GM12878 (cell line): ENCODE measurements at regions not wholly inside any gene's neighbourhood (a gene's known extent, or its start where the extent isn't known, plus 50 kb on each side); places are given as distances from the start of the nearest gene placed in this dataset.

Source experiments
- FOS ChIP-seq: IDR thresholded peaks from 3 replicates; pipeline ENCODE4 v1.6.1; 2011; ENCODE audit warnings: borderline replicate concordance; ENCODE audit not compliant: insufficient read length; ENCODE audit errors: extremely low read depth
- JUNB ChIP-seq: IDR thresholded peaks from 2 replicates; pipeline ENCODE4 v1.6.1; 2016; ENCODE audit warnings: antibody characterized with exemption, mild to moderate bottlenecking
- NFYA ChIP-seq: IDR thresholded peaks from 2 replicates; pipeline ENCODE4 v1.6.1; 2011; ENCODE audit warnings: low read depth, mild to moderate bottlenecking, low read length, improper control_type of control experiment, borderline replicate concordance
- STAT3 ChIP-seq: IDR thresholded peaks from 2 replicates; pipeline ENCODE4 v1.6.1; 2011; ENCODE audit warnings: low read depth, low read length, improper control_type of control experiment
- TF ChIP-seq, protein P1 (sequence below): IDR thresholded peaks from 2 replicates; pipeline ENCODE4 v1.6.1; 2012; ENCODE audit warnings: mild to moderate bottlenecking, low read depth, low read length

DNA sequence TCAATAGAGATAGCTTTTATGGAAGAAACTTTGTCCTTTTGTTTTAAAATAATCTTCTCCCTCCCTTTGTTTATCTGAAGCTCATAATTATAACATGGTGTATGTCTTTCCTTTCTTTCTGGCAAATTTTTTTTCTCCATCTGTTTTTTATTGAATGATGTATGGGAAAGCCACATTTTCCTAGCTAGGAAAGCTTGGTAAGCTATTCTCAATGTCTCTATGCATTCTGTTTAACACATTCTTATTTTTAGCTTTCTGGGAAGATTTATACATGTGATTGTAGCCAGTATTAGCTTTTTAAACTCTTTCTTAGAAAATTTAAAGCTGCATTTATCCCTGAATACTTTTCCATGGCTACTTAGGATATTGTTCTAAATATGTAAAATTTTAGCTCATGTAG, 124.9 kb upstream of the CSNK1A1L start:
- TF ChIP-seq STAT3, result no peak
- no peak for TF ChIP-seq NFYA
- TF ChIP-seq, protein P1, sequence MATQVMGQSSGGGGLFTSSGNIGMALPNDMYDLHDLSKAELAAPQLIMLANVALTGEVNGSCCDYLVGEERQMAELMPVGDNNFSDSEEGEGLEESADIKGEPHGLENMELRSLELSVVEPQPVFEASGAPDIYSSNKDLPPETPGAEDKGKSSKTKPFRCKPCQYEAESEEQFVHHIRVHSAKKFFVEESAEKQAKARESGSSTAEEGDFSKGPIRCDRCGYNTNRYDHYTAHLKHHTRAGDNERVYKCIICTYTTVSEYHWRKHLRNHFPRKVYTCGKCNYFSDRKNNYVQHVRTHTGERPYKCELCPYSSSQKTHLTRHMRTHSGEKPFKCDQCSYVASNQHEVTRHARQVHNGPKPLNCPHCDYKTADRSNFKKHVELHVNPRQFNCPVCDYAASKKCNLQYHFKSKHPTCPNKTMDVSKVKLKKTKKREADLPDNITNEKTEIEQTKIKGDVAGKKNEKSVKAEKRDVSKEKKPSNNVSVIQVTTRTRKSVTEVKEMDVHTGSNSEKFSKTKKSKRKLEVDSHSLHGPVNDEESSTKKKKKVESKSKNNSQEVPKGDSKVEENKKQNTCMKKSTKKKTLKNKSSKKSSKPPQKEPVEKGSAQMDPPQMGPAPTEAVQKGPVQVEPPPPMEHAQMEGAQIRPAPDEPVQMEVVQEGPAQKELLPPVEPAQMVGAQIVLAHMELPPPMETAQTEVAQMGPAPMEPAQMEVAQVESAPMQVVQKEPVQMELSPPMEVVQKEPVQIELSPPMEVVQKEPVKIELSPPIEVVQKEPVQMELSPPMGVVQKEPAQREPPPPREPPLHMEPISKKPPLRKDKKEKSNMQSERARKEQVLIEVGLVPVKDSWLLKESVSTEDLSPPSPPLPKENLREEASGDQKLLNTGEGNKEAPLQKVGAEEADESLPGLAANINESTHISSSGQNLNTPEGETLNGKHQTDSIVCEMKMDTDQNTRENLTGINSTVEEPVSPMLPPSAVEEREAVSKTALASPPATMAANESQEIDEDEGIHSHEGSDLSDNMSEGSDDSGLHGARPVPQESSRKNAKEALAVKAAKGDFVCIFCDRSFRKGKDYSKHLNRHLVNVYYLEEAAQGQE, result no peak
- no peak for TF ChIP-seq JUNB
- no peak for TF ChIP-seq FOS
